Natural killer cell (primary cell): ENCODE measurements at regions not wholly inside any gene's neighbourhood (a gene's known extent, or its start where the extent isn't known, plus 50 kb on each side); places are given as distances from the start of the nearest gene placed in this dataset.
"Not testable (repeated sequence)": the region's sequence is repeated elsewhere in the genome, so short reads cannot be mapped to it uniquely, and the experiment has no call there.

Experiments
- ATAC-seq, 3 donors: fragments of 150-1000 bp in 2 of 3; fragments of 200-7000 bp in 1 of 3; cut with Tn5 transposase; 1 replicate in 1 of 3; 2 replicates in 2 of 3; pipeline ENCODE4 v1.10.0; 2021; ENCODE audit warnings: mild to moderate bottlenecking in 2 of 3, moderate library complexity in 2 of 3
- DNase-seq, 2 donors: peaks; one replicate each; pipeline versions ENCODE4 v3.0.0 to v3.0.0-alpha.2; 2013 to 2021; ENCODE audit warnings: mixed read lengths in 1 of 2
- H3K27ac ChIP-seq: one replicate; pipeline ENCODE4 v1.5.1; 2013; ENCODE audit warnings: mild to moderate bottlenecking, low read length
- H3K27me3 ChIP-seq: one replicate; pipeline ENCODE4 v1.6.1; 2013; ENCODE audit warnings: low read length; ENCODE audit not compliant: control insufficient read depth, insufficient read depth
- H3K36me3 ChIP-seq: one replicate; pipeline ENCODE4 v1.6.1; 2013; ENCODE audit warnings: low read length; ENCODE audit not compliant: control insufficient read depth, insufficient read depth
- H3K4me1 ChIP-seq: one replicate; pipeline ENCODE4 v1.6.1; 2013; ENCODE audit warnings: low read length; ENCODE audit not compliant: control insufficient read depth, insufficient read depth
- H3K4me3 ChIP-seq: one replicate; pipeline ENCODE4 v1.5.1; 2013; ENCODE audit warnings: low read length
- H3K9me3 ChIP-seq: one replicate; pipeline ENCODE4 v1.6.1; 2013; ENCODE audit warnings: low read length; ENCODE audit not compliant: control insufficient read depth, insufficient read depth
- H3K27ac Mint-ChIP-seq, 2 donors: one replicate each; pipeline ENCODE4 v1.8.0; 2022; ENCODE audit warnings: mild to moderate bottlenecking in 2 of 2, mixed read lengths in 2 of 2, moderate library complexity in 1 of 2
- H3K27me3 Mint-ChIP-seq, 2 donors: one replicate each; pipeline ENCODE4 v1.8.0; 2022; ENCODE audit warnings: low read depth in 2 of 2, mixed read lengths in 2 of 2
- H3K36me3 Mint-ChIP-seq: one replicate; pipeline ENCODE4 v1.8.0; 2022; ENCODE audit warnings: mixed read lengths
- H3K4me1 Mint-ChIP-seq, 2 donors: one replicate each; pipeline ENCODE4 v1.8.0; 2022; ENCODE audit warnings: mixed read lengths in 2 of 2
- H3K4me3 Mint-ChIP-seq: one replicate; pipeline ENCODE4 v1.8.0; 2022; ENCODE audit warnings: mild to moderate bottlenecking, moderate library complexity, mixed read lengths
- H3K9me3 Mint-ChIP-seq, 2 donors: one replicate each; pipeline ENCODE4 v1.8.0; 2022; ENCODE audit warnings: mixed read lengths in 2 of 2
- WGBS: methylation state at CpG from one replicate; pipeline ENCODE4 v1.1.7; 2013; ENCODE audit warnings: missing lambda C conversion rate; ENCODE audit not compliant: insufficient coverage; 5-methylcytosine and 5-hydroxymethylcytosine counted together
- intact Hi-C: fragments of 100-400 bp; cut with micrococcal nuclease; formaldehyde crosslinking; loops from one replicate; pipeline ENCODE4 v1.14.2; 2022
- TF ChIP-seq, protein P1 (sequence below): fragments of 200-600 bp; IDR thresholded peaks from one replicate; pipeline ENCODE4 v1.8.0; 2022; ENCODE audit warnings: antibody characterized with exemption

GRCh38 chr18:70577023-70577420 lies 288.2 kb downstream of the SOCS6 start:
- intact Hi-C loops, result no loop called here
- TF ChIP-seq, protein P1, sequence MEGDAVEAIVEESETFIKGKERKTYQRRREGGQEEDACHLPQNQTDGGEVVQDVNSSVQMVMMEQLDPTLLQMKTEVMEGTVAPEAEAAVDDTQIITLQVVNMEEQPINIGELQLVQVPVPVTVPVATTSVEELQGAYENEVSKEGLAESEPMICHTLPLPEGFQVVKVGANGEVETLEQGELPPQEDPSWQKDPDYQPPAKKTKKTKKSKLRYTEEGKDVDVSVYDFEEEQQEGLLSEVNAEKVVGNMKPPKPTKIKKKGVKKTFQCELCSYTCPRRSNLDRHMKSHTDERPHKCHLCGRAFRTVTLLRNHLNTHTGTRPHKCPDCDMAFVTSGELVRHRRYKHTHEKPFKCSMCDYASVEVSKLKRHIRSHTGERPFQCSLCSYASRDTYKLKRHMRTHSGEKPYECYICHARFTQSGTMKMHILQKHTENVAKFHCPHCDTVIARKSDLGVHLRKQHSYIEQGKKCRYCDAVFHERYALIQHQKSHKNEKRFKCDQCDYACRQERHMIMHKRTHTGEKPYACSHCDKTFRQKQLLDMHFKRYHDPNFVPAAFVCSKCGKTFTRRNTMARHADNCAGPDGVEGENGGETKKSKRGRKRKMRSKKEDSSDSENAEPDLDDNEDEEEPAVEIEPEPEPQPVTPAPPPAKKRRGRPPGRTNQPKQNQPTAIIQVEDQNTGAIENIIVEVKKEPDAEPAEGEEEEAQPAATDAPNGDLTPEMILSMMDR, result no peak
- H3K4me3 Mint-ChIP-seq, result no peak overlapping the region

DNA sequence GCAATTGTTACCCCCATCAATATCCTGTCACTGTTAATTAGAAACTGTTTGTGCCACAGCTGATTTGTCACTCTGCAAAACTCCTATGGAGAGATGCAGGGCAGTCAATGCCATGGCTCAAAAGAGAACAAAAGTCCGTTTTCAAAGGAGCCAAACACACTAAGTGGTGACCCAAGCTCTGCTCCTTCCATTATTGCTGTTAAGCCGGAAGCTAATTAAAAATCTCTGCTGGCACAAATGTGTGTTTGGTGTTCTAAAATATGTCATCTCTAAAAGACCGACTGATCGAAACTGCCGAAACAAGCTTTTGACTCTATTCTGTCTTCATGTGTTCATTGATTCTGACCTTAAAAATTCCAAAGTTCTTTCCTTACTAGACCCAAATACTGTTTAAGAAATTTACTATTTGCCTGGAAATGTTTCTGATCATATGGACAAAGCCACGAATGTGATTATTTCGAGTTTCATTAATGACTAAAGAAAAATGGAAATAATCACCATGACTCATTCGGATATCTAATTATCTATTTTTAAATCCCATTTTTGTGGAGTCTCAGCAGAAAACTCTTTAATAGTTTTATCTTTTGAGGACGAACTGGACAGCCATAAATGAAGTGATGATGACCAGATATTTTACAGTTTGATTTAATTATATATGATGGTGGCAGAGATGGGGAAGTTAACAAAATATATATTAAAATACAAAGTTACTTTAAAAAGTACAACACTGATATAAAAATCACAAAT lies 287.6 kb downstream of the SOCS6 start:
- Histone ChIP-seq H3K4me3 (no peak overlapping the region), H3K27ac (no peak overlapping the region), H3K27me3 (no peaks in the 10 kb centered on the region), H3K4me1 (no peaks in the 10 kb centered on the region), H3K9me3 (peaks cover 2% of the 10 kb centered on the region), H3K36me3 (no peaks in the 10 kb centered on the region)
- Mint-ChIP-seq H3K9me3 (peaks cover 2 to 11% of the 10 kb centered on the region in 2 donors), H3K27me3 (no peaks in the 10 kb centered on the region), H3K36me3 (no peaks in the 10 kb centered on the region), H3K27ac (no peak overlapping the region), H3K4me3 (no peak overlapping the region), H3K4me1 (no peaks in the 10 kb centered on the region)
- intact Hi-C loops, result no loop called here
- DNase-seq, result no peak
- TF ChIP-seq, protein P1, result no peak
- 90% methylated on average over 9 of the region's 9 CpGs for WGBS
- ATAC-seq, result no peak

More at GRCh38 chr18:70577023-70577420, 288.2 kb downstream of the SOCS6 start:
- H3K36me3 Mint-ChIP-seq, result no peaks in the 10 kb centered on the region
- H3K27ac ChIP-seq, result no peak overlapping the region
- H3K27ac Mint-ChIP-seq, result no peak overlapping the region
- WGBS, result 67% methylated on average over 2 of the region's 4 CpGs
- no peak for ATAC-seq
- peaks cover 2% of the 10 kb centered on the region for H3K9me3 ChIP-seq
- H3K27me3 ChIP-seq, result no peaks in the 10 kb centered on the region
- H3K4me1 Mint-ChIP-seq, result no peaks in the 10 kb centered on the region
- H3K4me3 ChIP-seq, result no peak overlapping the region
- peaks cover 2 to 11% of the 10 kb centered on the region in 2 donors for H3K9me3 Mint-ChIP-seq
- DNase-seq, result no peak
- no peaks in the 10 kb centered on the region for H3K36me3 ChIP-seq
- H3K4me1 ChIP-seq, result no peaks in the 10 kb centered on the region
- H3K27me3 Mint-ChIP-seq, result no peaks in the 10 kb centered on the region

- H3K36me3 ChIP-seq, H3K27ac Mint-ChIP-seq, intact Hi-C loops, DNase-seq, H3K36me3 Mint-ChIP-seq, H3K27me3 ChIP-seq, H3K27me3 Mint-ChIP-seq, H3K4me1 Mint-ChIP-seq, H3K4me3 ChIP-seq, H3K4me3 Mint-ChIP-seq, H3K9me3 ChIP-seq, ATAC-seq, H3K27ac ChIP-seq, H3K4me1 ChIP-seq: not testable (repeated sequence)
- peaks cover 2 to 11% of the 10 kb centered on the region in 2 donors for H3K9me3 Mint-ChIP-seq
Measured at GRCh38 chr18:70574951-70575350, 286.1 kb downstream of the SOCS6 start.

- H3K36me3 ChIP-seq, H3K4me3 Mint-ChIP-seq, H3K27me3 ChIP-seq, H3K9me3 Mint-ChIP-seq, H3K27ac Mint-ChIP-seq, ATAC-seq, DNase-seq, H3K4me1 Mint-ChIP-seq, H3K36me3 Mint-ChIP-seq, H3K27ac ChIP-seq, H3K9me3 ChIP-seq, H3K4me1 ChIP-seq, intact Hi-C loops, H3K4me3 ChIP-seq, H3K27me3 Mint-ChIP-seq: not testable (repeated sequence)
- WGBS, result 94% methylated on average over 24 of the region's 24 CpGs
Measured at GRCh38 chr18:70569647-70570046, 280.8 kb downstream of the SOCS6 start.
